ENCODE measurements at regions not wholly inside any gene's neighbourhood (a gene's known extent, or its start where the extent isn't known, plus 50 kb on each side); places are given as distances from the start of the nearest gene placed in this dataset.

DNA sequence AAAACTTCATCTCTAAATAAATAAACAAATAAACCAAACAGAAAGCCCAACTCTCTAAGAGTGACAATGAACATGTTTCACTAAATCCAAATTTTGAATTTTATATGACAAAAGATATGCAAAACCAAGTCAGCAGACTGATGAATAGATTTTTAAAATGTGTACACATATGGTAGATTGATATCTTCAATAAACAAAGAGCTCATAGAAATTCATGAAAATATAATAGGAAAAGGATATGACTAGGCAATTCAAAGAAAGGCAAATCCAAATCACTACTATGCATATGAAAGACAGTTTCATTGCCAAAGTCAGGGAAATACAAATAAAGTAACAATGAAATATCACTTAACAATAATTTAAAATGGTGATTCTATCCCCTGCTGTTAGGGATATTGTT is 63.7 kb upstream of the NBEA start:
- Histone ChIP-seq H3K36me3 (ENCODE audit: control insufficient read depth in 2 of 2, insufficient read depth in 1 of 2, low read length in 2 of 2) (no peaks in the 10 kb centered on the region), H3K4me3 (ENCODE audit: low read depth, low read length) (no peak overlapping the region), H3K4me1 (ENCODE audit: control insufficient read depth, insufficient read depth, low read length) (no peaks in the 10 kb centered on the region), H3K9me3 (ENCODE audit: control insufficient read depth, insufficient read depth, low read depth, low read length) (no peaks in the 10 kb centered on the region), H3K27ac (ENCODE audit: extremely low read depth, low read depth, low read length) (no peak overlapping the region)
- TF ChIP-seq KLF10 (tag by site-specific recombination; IDR thresholded peaks at IDR 0.05) (no peak), ZNF561 (tag by site-specific recombination; IDR thresholded peaks at IDR 0.05; ENCODE audit: borderline replicate concordance) (no peak), ZBTB21 (tag by site-specific recombination; IDR thresholded peaks at IDR 0.05) (no peak), ZNF610 (tag by site-specific recombination; IDR thresholded peaks at IDR 0.05; ENCODE audit: borderline replicate concordance) (no peak), ZNF37A (tag by site-specific recombination; IDR thresholded peaks at IDR 0.05) (no peak), ZNF292 (tag by site-specific recombination; IDR thresholded peaks at IDR 0.05; ENCODE audit: borderline replicate concordance, low read depth) (no peak), ZNF623 (tag by site-specific recombination; IDR thresholded peaks at IDR 0.05) (no peak), ZNF146 (tag by site-specific recombination; IDR thresholded peaks at IDR 0.05) (no peak), REPIN1 (tag by site-specific recombination; IDR thresholded peaks at IDR 0.05; ENCODE audit: low read depth) (no peak), ZFP37 (tag by site-specific recombination; IDR thresholded peaks at IDR 0.05) (no peak)
- TF ChIP-seq, protein P1, sequence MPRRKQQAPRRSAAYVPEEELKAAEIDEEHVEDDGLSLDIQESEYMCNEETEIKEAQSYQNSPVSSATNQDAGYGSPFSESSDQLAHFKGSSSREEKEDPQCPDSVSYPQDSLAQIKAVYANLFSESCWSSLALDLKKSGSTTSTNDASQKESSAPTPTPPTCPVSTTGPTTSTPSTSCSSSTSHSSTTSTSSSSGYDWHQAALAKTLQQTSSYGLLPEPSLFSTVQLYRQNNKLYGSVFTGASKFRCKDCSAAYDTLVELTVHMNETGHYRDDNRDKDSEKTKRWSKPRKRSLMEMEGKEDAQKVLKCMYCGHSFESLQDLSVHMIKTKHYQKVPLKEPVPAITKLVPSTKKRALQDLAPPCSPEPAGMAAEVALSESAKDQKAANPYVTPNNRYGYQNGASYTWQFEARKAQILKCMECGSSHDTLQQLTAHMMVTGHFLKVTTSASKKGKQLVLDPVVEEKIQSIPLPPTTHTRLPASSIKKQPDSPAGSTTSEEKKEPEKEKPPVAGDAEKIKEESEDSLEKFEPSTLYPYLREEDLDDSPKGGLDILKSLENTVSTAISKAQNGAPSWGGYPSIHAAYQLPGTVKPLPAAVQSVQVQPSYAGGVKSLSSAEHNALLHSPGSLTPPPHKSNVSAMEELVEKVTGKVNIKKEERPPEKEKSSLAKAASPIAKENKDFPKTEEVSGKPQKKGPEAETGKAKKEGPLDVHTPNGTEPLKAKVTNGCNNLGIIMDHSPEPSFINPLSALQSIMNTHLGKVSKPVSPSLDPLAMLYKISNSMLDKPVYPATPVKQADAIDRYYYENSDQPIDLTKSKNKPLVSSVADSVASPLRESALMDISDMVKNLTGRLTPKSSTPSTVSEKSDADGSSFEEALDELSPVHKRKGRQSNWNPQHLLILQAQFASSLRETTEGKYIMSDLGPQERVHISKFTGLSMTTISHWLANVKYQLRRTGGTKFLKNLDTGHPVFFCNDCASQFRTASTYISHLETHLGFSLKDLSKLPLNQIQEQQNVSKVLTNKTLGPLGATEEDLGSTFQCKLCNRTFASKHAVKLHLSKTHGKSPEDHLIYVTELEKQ (tag by site-specific recombination; IDR thresholded peaks at IDR 0.05; ENCODE audit: borderline replicate concordance): no peak
- TF ChIP-seq, protein P2, sequence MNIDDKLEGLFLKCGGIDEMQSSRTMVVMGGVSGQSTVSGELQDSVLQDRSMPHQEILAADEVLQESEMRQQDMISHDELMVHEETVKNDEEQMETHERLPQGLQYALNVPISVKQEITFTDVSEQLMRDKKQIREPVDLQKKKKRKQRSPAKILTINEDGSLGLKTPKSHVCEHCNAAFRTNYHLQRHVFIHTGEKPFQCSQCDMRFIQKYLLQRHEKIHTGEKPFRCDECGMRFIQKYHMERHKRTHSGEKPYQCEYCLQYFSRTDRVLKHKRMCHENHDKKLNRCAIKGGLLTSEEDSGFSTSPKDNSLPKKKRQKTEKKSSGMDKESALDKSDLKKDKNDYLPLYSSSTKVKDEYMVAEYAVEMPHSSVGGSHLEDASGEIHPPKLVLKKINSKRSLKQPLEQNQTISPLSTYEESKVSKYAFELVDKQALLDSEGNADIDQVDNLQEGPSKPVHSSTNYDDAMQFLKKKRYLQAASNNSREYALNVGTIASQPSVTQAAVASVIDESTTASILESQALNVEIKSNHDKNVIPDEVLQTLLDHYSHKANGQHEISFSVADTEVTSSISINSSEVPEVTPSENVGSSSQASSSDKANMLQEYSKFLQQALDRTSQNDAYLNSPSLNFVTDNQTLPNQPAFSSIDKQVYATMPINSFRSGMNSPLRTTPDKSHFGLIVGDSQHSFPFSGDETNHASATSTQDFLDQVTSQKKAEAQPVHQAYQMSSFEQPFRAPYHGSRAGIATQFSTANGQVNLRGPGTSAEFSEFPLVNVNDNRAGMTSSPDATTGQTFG (tag by site-specific recombination; IDR thresholded peaks at IDR 0.05; ENCODE audit: borderline replicate concordance): no peak
- TF ChIP-seq, protein P3, sequence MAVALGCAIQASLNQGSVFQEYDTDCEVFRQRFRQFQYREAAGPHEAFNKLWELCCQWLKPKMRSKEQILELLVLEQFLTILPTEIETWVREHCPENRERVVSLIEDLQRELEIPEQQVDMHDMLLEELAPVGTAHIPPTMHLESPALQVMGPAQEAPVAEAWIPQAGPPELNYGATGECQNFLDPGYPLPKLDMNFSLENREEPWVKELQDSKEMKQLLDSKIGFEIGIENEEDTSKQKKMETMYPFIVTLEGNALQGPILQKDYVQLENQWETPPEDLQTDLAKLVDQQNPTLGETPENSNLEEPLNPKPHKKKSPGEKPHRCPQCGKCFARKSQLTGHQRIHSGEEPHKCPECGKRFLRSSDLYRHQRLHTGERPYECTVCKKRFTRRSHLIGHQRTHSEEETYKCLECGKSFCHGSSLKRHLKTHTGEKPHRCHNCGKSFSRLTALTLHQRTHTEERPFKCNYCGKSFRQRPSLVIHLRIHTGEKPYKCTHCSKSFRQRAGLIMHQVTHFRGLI (tag by site-specific recombination; IDR thresholded peaks at IDR 0.05): no peak
- TF ChIP-seq, protein P4, sequence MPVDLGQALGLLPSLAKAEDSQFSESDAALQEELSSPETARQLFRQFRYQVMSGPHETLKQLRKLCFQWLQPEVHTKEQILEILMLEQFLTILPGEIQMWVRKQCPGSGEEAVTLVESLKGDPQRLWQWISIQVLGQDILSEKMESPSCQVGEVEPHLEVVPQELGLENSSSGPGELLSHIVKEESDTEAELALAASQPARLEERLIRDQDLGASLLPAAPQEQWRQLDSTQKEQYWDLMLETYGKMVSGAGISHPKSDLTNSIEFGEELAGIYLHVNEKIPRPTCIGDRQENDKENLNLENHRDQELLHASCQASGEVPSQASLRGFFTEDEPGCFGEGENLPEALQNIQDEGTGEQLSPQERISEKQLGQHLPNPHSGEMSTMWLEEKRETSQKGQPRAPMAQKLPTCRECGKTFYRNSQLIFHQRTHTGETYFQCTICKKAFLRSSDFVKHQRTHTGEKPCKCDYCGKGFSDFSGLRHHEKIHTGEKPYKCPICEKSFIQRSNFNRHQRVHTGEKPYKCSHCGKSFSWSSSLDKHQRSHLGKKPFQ (tag by site-specific recombination; IDR thresholded peaks at IDR 0.05): no peak
- TF ChIP-seq, protein P5, sequence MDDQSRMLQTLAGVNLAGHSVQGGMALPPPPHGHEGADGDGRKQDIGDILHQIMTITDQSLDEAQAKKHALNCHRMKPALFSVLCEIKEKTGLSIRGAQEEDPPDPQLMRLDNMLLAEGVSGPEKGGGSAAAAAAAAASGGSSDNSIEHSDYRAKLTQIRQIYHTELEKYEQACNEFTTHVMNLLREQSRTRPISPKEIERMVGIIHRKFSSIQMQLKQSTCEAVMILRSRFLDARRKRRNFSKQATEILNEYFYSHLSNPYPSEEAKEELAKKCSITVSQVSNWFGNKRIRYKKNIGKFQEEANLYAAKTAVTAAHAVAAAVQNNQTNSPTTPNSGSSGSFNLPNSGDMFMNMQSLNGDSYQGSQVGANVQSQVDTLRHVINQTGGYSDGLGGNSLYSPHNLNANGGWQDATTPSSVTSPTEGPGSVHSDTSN (CRISPR knock-in tag; IDR thresholded peaks at IDR 0.05): no peak
- TF ChIP-seq, protein P6, sequence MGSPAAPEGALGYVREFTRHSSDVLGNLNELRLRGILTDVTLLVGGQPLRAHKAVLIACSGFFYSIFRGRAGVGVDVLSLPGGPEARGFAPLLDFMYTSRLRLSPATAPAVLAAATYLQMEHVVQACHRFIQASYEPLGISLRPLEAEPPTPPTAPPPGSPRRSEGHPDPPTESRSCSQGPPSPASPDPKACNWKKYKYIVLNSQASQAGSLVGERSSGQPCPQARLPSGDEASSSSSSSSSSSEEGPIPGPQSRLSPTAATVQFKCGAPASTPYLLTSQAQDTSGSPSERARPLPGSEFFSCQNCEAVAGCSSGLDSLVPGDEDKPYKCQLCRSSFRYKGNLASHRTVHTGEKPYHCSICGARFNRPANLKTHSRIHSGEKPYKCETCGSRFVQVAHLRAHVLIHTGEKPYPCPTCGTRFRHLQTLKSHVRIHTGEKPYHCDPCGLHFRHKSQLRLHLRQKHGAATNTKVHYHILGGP (tag by site-specific recombination; IDR thresholded peaks at IDR 0.05): no peak
- TF ChIP-seq, protein P7, sequence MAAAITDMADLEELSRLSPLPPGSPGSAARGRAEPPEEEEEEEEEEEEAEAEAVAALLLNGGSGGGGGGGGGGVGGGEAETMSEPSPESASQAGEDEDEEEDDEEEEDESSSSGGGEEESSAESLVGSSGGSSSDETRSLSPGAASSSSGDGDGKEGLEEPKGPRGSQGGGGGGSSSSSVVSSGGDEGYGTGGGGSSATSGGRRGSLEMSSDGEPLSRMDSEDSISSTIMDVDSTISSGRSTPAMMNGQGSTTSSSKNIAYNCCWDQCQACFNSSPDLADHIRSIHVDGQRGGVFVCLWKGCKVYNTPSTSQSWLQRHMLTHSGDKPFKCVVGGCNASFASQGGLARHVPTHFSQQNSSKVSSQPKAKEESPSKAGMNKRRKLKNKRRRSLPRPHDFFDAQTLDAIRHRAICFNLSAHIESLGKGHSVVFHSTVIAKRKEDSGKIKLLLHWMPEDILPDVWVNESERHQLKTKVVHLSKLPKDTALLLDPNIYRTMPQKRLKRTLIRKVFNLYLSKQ (tag by site-specific recombination; IDR thresholded peaks at IDR 0.05; ENCODE audit: borderline replicate concordance): no peak
- TF ChIP-seq, protein P8, sequence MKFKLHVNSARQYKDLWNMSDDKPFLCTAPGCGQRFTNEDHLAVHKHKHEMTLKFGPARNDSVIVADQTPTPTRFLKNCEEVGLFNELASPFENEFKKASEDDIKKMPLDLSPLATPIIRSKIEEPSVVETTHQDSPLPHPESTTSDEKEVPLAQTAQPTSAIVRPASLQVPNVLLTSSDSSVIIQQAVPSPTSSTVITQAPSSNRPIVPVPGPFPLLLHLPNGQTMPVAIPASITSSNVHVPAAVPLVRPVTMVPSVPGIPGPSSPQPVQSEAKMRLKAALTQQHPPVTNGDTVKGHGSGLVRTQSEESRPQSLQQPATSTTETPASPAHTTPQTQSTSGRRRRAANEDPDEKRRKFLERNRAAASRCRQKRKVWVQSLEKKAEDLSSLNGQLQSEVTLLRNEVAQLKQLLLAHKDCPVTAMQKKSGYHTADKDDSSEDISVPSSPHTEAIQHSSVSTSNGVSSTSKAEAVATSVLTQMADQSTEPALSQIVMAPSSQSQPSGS (tag by site-specific recombination; IDR thresholded peaks at IDR 0.05; ENCODE audit: low read depth): no peak
- TF ChIP-seq, protein P9, sequence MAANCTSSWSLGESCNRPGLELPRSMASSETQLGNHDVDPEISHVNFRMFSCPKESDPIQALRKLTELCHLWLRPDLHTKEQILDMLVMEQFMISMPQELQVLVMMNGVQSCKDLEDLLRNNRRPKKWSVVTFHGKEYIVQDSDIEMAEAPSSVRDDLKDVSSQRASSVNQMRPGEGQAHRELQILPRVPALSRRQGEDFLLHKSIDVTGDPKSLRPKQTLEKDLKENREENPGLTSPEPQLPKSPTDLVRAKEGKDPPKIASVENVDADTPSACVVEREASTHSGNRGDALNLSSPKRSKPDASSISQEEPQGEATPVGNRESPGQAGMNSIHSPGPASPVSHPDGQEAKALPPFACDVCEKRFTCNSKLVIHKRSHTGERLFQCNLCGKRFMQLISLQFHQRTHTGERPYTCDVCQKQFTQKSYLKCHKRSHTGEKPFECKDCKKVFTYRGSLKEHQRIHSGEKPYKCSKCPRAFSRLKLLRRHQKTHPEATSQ (tag by site-specific recombination; IDR thresholded peaks at IDR 0.05): no peak
- ChIA-PET CTCF (no interaction called here), POLR2A (no interaction called here)
